GM12891 (cell line): ENCODE measurements at regions not wholly inside any gene's neighbourhood (a gene's known extent, or its start where the extent isn't known, plus 50 kb on each side); places are given as distances from the start of the nearest gene placed in this dataset.

Experiments used
- POLR2A ChIP-seq: IDR thresholded peaks from 2 replicates; pipeline ENCODE4 v1.6.1; 2011; ENCODE audit warnings: low read depth, low read length, control low read depth
- POLR2AphosphoS5 ChIP-seq: IDR thresholded peaks from 2 replicates; pipeline ENCODE4 v1.6.1; 2011; ENCODE audit warnings: low read depth, low read length, control low read depth
- TAF1 ChIP-seq: IDR thresholded peaks from 2 replicates; pipeline ENCODE4 v1.6.1; 2011; ENCODE audit warnings: low read depth, low read length, control low read depth

GRCh38 chr3:24944805-24945520 is 450.3 kb upstream of the THRB start:
- TF ChIP-seq POLR2AphosphoS5 (no peak), POLR2A (no peak), TAF1 (no peak)
